Stimulated activated CD8-positive, alpha-beta memory T cell treated with anti-CD3 and anti-CD28 coated beads, Interleukin-4, amount 100 ng/mL, for 1 hour (primary cell): ENCODE measurements at regions not wholly inside any gene's neighbourhood (a gene's known extent, or its start where the extent isn't known, plus 50 kb on each side); places are given as distances from the start of the nearest gene placed in this dataset.

Source experiments
- DNase-seq, 2 donors: peaks; one replicate each; pipeline ENCODE4 v3.0.0-alpha.2; 2020; ENCODE audit warnings: low read depth in 2 of 2, low spot score in 1 of 2

DNA sequence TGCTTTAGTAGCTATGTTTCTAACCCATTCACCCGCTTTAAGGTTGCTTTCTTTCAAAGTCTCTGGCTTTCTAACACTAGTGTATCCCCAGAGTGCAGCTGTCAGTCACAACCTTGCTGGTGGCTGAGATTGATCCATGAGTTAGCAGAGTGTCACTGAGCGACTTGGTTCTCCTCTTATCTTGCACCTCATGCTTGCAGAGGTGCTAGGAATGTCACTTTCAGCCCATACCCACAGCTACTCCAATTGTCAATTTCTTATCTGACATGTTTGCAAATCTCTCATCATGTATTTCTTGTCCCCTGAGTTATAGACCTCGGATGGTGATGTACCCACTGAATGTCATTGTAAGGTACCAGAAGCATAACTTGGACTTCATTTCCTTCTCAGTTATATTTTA, 1110.2 kb downstream of the GALC start:
- DNase-seq = no peak

DNA sequence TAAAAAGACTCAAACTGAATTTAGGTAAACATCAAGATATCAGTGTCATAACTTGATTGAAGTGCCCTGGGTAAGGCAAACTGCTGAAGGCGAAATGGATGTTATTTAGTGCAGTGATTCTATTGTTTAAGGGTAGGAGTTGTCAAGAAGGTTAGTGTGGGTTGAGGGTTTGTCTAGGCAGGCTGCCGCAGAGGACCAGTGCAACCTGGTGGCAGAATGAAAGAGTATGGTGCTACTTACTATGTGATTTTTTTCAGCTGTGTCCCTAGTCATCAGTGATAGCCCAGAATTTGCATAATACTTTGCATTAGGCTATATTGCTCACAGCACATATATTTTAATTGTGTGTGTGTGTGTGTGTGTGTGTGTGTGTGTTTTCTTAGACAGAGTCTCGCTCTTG, 1127.0 kb downstream of the GALC start:
- no peak for DNase-seq

DNA sequence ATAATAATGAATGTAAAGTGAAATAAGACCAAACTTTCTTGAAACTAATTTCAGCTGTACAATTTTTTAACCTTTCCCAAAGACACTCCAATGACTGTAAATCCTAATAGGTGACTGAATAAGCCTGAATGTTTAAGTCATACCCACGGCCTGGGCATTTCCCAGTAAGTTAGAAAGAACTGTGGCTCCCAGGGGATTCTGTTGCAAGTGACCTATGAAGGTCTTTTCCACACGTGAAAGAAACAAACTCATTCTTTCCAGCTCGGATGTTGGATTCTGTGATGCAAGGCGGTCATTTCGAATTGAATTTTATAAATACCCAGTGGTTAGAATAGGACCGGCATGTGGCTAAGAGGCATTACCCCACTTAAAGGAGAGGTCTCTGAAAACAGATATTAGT, 1134.4 kb downstream of the GALC start:
- DNase-seq = no peak

DNA sequence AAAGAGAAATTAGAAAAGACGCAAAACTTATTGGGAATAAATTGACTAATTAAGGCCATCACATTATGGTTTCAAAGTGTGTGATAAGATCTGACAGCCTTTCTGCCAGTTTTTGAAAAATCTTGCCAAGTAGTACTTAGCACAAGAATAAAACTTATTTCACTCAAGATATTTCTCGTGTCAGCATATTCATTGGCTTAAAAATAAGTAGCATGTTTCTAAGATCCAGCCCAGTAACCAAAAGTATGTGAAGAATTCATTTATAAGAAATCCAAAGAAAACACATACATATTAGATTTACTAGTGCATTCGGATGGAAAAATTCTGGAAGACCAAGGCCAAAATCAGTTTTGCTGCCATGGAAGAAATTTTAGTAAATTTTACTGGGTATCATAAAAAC, 1135.0 kb downstream of the GALC start:
- no peak for DNase-seq

DNA sequence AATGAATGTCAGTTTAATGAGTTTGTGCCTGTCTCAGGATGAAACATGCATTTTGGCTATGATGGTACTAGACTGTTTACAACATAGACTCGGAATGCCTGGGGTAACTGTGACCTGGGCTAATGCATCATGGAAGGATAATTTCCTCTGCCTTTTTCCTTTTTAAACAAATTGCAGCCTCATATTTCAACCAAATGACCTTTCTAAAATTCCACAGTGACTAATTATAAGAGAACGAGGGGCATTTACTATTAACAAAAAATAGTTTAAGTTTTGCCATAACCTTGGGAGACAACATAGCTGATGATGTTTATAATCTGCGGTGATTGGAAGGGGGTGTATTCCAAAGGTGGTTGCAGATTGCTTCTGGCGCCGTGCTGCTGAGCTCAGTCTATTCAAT, 1140.5 kb downstream of the GALC start:
- no peak for DNase-seq

DNA sequence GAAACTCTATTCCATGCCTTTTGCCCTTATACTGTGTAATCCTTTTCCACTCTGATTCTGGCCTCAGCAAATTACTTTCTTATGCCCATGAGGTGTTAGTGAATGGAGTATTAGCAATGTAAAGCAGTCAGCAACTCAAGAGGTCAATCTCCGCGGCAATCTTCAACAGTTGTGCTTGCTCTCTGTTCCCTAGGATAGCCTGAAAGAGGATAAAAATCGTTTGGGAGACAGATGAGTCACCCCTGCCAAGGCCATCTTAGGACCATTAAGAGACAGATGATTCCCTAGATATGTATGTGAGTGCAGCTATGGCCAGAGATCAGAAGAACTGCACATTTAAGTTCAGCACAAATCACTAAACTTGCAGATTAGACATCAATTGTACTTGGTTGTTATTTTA, 1145.8 kb downstream of the GALC start:
- no peak for DNase-seq

DNA sequence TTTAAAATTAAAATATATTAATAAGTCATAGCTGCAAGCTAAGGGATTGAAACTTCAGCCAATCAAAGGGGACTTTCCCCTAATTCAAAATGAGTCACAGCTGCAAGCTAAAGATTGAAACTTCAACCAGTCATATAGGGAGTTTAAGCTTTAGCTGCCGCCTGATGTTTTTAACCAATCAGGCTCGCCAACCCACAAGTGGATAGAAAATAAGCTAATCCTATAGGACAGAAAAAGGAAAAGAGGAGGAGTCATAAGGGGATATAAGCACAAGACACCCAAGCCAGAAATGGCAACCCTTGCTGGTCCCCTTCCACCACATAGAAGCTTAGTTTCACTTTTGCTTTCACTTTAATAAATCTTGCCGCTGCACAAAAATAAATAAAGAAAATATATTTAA, 1154.6 kb downstream of the GALC start:
- no peak for DNase-seq

DNA sequence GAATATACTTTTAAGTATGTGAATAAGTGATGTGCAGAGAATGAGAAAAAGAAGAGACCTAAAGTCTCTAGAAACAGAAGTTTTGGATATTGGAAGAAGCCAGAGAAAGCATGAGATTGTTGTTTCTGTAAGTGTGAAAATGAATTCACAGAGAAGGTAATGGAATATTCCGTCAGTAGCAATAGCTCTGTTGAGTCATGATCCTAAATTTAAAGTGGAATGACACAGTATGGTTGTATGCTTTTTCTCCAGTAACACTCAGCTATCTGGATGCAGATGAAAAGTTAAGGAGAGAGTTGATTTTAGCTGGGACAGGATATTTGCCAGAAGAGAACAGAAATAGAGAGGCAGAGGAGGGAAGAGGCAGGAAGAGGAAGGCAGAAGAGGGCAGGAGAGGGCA, 1166.3 kb downstream of the GALC start:
- no peak for DNase-seq

DNA sequence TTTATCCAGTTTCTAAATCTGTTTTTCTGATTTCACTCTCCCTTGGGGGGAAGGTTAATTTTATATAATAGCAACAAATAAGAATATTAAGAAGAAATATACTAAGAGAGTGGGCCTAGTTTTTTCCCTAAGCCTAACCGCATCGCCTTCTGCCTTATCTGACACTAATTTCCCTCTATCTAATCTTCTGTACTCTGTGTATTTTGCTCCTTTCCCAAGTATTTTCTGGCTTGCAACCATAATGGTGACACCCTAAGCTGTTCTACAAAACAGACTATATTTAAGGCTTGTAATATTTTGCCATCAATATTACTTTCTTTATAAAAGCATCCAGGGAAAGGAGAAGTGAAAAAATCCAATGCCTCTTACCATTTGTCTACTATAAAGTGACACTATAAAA, 1168.8 kb downstream of the GALC start:
- no peak for DNase-seq

DNA sequence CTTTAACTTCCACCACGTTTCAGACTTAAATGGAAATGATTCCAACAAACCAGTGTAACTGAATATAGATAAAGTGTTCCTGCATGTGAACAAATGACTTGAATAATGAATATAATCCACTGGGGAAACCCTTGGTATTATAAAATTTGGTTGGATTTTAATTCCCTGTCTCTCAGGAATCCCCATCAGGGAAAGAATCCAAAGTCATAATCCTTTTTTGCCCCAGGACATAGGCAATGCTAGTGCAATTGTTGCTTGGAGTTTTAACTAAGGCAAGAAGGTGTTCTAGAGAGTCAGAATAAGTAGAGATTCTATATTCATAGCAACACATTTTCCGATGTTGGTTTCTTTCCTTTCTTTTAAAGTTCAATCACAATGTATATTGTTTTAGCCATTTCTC, 1169.4 kb downstream of the GALC start:
- no peak for DNase-seq

DNA sequence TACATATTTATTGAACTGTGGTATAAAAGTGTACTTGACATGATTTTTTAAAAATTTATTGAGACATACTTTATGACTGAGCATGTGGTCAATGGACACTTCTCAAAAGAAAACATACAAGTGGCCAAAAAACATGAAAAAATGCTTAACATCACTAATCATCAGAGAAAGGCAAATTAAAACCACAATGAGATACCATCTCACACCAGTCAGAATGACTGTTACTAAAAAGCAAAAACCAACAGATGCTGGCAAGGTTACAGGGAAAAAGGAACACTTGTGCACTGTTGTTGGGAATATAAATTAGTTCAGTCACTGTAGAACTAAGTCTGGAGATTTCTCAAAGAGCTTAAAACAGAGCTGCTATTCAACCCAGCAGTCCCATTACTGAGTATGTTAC, 1177.6 kb downstream of the GALC start:
- DNase-seq = no peak

DNA sequence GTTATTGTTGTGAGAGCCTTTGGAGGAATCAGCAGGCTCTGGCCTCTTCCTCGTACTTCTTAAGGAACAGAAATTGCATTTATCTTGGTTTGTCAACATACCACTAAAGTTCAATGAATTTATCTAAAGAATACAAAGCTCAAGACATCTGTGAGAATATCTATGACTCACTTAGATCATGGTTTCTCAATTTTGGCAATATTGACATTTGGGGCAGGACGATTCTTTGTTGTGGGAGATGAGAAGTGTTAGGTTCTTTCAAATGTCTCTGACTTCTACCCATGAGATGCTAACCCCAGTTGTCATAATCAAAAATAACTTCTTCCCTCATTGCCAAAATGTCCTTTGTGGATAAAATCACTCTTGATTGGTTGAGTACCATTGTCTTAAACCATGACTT, 1190.3 kb downstream of the GALC start:
- DNase-seq = no peak

DNA sequence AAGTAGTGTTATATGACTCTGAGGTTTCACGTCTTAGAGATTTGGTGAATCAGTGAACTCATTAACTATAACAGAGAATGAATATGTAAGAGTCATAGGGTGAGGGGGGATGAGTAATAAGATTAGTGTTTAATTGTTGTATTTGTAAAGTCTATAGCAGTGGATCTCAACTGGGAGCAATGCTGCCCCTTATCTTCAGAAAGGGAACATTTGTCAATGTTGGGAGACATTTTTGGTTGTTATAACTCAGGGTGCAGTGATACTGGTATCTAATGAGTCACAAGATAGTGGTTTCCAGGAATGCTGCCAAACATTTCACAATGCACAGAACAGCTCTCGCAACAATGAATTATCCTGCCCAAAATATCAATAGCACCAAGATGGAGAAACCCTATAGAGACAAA, 1193.7 kb downstream of the GALC start:
- no peak for DNase-seq

DNA sequence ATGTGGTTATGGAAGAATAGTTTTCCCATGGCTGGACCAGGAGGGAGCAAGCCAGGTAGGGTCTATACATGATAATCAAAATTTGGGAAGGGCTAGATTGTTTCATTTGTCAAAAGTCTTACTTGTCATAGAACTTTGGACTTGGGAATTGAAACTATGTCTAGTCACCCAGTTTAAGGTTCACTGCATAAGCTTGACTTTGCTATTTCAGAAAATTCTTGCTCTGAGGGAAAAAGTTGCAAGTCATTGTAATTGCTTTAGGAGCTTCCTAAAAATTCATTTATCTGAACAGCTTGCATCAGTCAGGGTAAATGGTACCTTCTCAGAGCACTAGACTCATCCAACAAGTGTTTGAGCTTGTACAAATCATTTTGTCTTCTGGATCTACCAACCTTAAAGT, 1194.7 kb downstream of the GALC start:
- no peak for DNase-seq

DNA sequence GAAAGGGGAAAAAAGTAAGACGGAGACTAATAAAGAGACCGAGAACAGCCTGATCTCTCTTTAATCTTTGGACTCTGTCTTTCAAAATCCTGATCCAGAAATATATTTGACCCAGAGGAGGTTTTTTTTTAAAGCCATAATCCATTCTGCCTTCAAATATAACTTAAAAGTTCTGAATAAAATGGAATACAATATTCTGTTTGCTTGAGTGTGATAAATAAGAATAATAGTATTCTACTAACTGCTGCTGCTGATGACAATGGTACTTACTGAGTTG, 1196.0 kb downstream of the GALC start:
- no peak for DNase-seq

DNA sequence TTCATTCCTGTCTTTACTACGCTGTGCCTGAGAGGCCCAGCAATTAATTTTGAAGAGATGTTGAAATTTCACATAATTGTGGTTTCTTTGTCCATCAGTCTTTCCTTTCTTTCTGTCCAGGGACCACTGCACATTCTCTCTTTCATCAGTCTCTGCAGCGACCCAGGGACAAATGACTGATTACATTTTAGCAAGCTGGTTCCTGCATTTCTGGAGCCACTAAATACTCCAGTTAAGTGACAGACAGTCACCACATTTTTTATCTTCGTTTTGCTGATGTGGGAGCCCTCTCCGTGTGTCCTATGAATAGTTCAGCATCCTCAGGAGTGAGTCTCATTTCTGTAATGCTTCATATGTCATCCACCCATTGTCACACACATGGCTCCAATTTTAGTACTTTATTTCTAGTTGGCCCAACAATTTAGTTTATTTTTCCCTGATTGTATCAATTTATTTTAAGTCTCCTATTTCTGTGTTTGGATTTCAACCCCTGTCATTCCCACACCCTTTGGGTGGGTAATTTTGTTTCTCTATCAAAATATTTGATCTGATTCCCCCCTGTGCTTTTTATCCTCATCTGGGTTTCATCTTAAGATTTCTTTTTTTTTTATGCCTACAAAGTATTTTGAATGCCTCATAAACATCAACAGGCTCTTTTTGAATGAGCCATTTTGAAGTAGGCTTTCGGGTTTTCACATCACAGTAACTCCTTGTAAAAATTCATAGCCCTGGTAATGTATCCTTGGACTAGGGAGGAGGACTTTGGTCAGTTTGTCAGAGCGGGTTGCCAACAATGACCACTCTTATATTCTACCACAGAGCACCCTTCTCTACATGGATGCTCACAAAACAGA, 1196.5 kb downstream of the GALC start:
- no peak for DNase-seq

DNA sequence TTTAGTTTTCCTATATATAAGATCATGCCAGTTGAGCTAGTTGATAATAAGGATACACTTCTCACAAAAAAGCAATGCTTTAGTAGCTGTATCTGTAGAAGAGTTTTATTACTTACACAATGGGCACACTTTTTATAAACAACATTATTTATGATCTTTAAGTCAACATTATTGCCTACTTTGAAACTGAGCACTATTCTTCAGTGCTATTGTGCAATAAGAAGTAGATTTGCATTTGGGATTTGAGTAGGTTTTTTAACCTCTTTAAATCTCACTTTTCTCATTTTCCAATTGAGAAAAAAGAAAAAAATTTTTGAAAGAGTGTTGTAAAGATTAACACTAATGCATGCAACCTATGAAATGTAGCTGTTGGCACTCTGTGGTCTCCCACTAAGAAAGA, 1198.3 kb downstream of the GALC start:
- no peak for DNase-seq

DNA sequence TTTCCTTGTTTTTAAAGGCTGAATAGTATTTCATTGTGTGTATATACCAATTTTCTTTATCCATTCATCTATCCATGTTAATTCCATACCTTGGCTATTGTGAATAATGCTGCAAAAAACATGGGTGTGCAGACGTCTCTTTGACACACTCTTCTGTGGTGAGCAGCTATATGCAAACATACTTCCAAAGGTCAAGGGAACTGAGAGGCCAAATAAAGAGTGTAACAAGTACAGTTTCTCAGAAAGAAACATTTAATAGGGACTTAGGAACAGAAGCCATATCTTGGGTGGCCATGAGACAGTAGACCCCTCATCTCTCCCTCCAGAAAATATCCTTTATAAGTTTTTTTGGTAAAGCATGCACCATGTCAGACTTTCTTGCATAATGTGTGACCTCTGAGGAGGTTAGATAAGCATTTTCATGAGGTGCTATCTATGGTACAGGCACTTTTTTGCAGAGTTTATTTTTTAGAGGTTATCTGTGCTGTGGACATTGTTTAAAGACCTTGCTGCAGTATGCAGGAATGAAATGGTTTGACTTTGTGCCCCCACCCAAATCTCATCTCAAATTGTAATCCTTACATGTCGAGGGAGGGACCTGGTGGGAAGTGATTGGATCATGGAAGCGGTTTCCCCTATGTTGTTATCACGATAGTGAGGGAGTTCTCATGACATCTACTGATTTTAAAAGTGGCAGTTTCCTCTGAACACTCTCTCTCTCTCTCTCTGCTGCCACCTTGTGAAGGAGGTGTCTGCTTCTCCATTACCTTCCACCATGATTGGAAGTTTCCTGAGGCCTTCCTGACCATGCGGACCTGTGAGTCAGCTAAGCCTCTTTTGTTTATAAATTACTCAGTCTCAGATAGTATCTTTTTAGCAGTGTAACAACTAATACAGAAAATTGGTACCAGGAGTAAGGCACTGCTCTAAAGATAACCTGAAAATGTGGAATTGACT, 1202.3 kb downstream of the GALC start:
- no peak for DNase-seq

DNA sequence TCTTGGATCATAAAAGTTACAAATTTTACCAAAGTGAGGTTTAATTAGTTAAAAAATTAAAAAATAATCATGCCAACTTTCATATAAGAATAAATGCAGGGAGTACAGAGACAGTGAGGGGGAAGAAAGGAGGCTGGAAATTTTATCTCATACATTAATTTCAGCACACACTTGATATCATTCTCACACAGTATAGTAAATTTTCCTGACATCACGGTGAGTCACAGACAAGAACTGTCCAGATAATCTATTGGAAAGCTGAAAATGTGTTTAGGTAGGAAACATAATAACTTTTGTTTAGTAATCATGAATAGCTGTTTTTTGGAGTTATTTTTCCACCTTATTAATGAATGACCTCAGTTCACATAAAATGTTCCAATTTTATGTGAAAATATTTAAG, 1204.8 kb downstream of the GALC start:
- DNase-seq = no peak

DNA sequence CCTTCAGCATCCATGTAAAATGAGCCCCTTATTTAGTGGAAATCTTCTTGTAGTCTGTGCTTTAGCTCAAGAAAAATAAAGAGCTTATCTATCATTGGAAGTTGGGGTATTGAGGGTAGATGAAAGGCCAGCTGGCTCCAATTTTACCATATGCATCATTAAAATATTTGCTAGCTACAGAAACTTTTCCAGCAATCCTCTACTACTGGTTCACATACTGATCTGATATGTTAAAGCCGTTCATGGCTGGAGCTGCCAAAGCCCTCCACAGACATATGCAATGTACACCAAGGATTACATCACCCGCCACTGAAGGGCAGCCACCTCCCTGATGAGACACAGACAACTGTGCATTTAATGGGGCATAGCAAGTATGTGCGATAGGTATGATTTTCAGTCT, 1205.3 kb downstream of the GALC start:
- DNase-seq = no peak

DNA sequence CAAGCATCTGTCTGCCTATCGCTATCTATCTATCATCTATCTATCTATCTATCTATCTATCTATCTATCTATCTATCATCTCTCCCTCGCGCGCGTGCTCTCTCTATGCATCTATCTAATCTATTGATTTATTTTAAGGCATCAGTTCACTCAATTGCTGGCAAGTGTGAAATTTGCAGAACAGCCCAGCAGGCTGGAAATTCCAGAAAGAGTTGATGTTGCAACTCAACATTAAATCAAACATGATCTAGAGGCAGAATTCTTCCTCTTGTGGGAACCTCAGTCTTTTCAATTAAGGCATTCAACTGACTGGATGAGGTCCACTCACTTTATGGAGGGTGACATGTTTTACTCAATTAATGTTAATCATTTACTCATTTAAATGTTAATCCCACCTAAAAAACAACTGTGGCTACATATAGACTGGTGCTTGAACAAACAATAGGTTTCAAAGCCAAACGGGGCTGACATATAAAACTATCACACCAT, 1210.8 kb downstream of the GALC start:
- no peak for DNase-seq

DNA sequence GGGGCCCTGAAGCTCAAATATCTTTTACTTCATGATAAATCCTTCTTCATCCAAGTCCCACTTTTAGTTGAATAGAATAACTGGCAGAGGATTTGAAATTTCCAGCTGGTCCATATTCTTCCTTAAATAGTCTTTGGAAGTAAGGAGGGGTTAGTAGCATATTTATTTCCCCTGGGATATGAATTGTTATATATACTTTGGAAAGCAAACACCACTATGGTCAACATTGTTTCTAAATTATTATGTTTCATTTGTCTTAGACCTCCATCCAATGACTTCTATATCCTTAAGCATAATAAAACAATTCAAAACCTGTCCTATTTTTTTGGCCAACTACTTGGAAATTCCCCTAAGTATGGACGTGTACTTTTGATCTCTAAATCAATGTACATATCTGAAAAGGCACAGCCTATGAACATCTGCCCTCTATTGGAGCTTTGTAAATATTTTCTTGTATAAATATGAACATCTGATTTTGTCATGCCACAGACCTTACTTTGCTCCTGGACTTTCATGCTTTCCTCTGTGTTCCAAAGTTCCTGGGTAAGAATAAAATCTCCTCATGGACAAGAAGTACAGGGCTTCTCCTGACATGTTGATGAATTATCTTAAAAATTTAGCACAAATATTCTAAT, 1212.0 kb downstream of the GALC start:
- no peak for DNase-seq
